Adrenal gland (tissue), 9 donors: ENCODE measurements at regions not wholly inside any gene's neighbourhood (a gene's known extent, or its start where the extent isn't known, plus 50 kb on each side); places are given as distances from the start of the nearest gene placed in this dataset.

Experiments used
- DNase-seq, 7 donors: peaks; one replicate each; pipeline ENCODE4 v3.0.0-alpha.2; 2019 to 2020
- H3K27ac ChIP-seq, 5 donors: fragments of 200-600 bp; sonication (generic) in 4 of 5; 1 replicate in 3 of 5; 2 replicates in 2 of 5; pipeline versions ENCODE4 v1.5.1 to v1.8.0; 2016 to 2020; ENCODE audit warnings: mild to moderate bottlenecking in 1 of 5
- H3K27me3 ChIP-seq: fragments of 200-600 bp; 2 replicates; pipeline ENCODE4 v1.8.0; 2021
- H3K36me3 ChIP-seq, 2 donors: fragments of 200-600 bp; replicated peaks in 1 of 2; 1 replicate in 1 of 2; 2 replicates in 1 of 2; pipeline versions ENCODE4 v1.5.1 to v1.8.0; 2018 to 2022
- H3K4me1 ChIP-seq, 2 donors: fragments of 200-600 bp; replicated peaks in 1 of 2; 1 replicate in 1 of 2; 2 replicates in 1 of 2; pipeline versions ENCODE4 v1.5.1 to v1.8.0; 2018 to 2021
- H3K4me3 ChIP-seq, 4 donors: fragments of 200-600 bp; sonication (generic) in 3 of 4; one replicate each; pipeline ENCODE4 v1.5.1; 2016 to 2018
- H3K9me3 ChIP-seq, 3 donors: fragments of 200-600 bp; sonication (generic) in 1 of 3; replicated peaks in 1 of 3; 1 replicate in 2 of 3; 2 replicates in 1 of 3; pipeline versions ENCODE4 v1.5.1 to v1.8.0; 2016 to 2021
- CTCF ChIP-seq, 6 experiments: fragments of 450-650 bp in 4 of 6; fragments of 200-600 bp in 2 of 6; sonication (generic) in 1 of 6; IDR thresholded peaks; 1 replicate in 5 of 6; 2 replicates in 1 of 6; pipeline versions ENCODE4 v1.5.1 to v1.8.0; 2016 to 2021; ENCODE audit warnings: antibody characterized with exemption in 6 of 6, mild to moderate bottlenecking in 2 of 6, moderate library complexity in 1 of 6
- POLR2A ChIP-seq, 2 donors: fragments of 450-650 bp; IDR thresholded peaks; one replicate each; pipeline ENCODE4 v1.6.1; 2017; ENCODE audit warnings: antibody characterized with exemption in 2 of 2, mild to moderate bottlenecking in 2 of 2, moderate library complexity in 1 of 2
- WGBS, 4 donors: extraction: QIAGEN DNeasy Blood & Tissue Kit in 2 of 4; methylation state at CpG; one replicate each; pipeline versions ENCODE4 v1.1.5 to v1.1.7; 2013 to 2017; 5-methylcytosine and 5-hydroxymethylcytosine counted together
- intact Hi-C, 2 donors: fragments of 100-400 bp; cut with DNase I; formaldehyde crosslinking; loops; one replicate each; pipeline versions ENCODE4 v1.14.1 to v1.15.0; 2022 to 2023
- donor health status: healthy with polysubstance abuse.
- donor health status: Bipolar disorder and iron deficiency.
- donor health status: DM: yes; HTN: yes; CAD: no.
- donor health status: DM: no; HTN: no; CAD: no.
- donor health status: DM: no; HTN: no; CAD: no.

- H3K4me3 ChIP-seq: no peak overlapping the region
- DNase-seq: no peak
- no peaks in the 10 kb centered on the region for H3K4me1 ChIP-seq
- no peaks in the 10 kb centered on the region for H3K36me3 ChIP-seq
- WGBS, 4 donors: 86 to 93% (median 89%) methylated on average over 2 of the region's 2 CpGs
- no peaks in the 10 kb centered on the region for H3K9me3 ChIP-seq
- intact Hi-C loops: no loop called here
- TF ChIP-seq CTCF (IDR thresholded peaks at IDR 0.05) (no peak), POLR2A (IDR thresholded peaks at IDR 0.05) (no peak)
- H3K27ac ChIP-seq: no peak overlapping the region
- no peaks in the 10 kb centered on the region for H3K27me3 ChIP-seq
These were observed 99.8 kb upstream of the PLCL2 start for GRCh38 chr3:16784973-16785372.

- WGBS, 4 donors: 86 to 94% (median 89%) methylated on average over 1 of the region's 1 CpG
- DNase-seq: no peak
- no peak overlapping the region for H3K27ac ChIP-seq
- no peaks in the 10 kb centered on the region for H3K36me3 ChIP-seq
- intact Hi-C loops: no loop called here
- H3K27me3 ChIP-seq: no peaks in the 10 kb centered on the region
- no peaks in the 10 kb centered on the region for H3K9me3 ChIP-seq
- no peak for TF ChIP-seq CTCF (IDR thresholded peaks at IDR 0.05)
- no peak for TF ChIP-seq POLR2A (IDR thresholded peaks at IDR 0.05)
- H3K4me1 ChIP-seq: peaks cover 0 to 4% of the 10 kb centered on the region in 2 donors
- no peak overlapping the region for H3K4me3 ChIP-seq
These were observed 99.3 kb upstream of the PLCL2 start for GRCh38 chr3:16785465-16785864.

- intact Hi-C loops: no loop called here
- Histone ChIP-seq H3K9me3 (no peaks in the 10 kb centered on the region), H3K27me3 (no peaks in the 10 kb centered on the region), H3K36me3 (no peaks in the 10 kb centered on the region), H3K4me3 (no peak overlapping the region), H3K4me1 (peaks cover 0 to 8% of the 10 kb centered on the region in 2 donors), H3K27ac (no peak overlapping the region)
- DNase-seq: peak in 1 of 7 donors; percentile 22
- WGBS, 4 donors: 78 to 90% (median 87%) methylated on average over 6 of the region's 6 CpGs
- TF ChIP-seq POLR2A (IDR thresholded peaks at IDR 0.05) (no peak), CTCF (IDR thresholded peaks at IDR 0.05) (no peak)
These were observed 96.2 kb upstream of the PLCL2 start for GRCh38 chr3:16788440-16789056.

- no peaks in the 10 kb centered on the region for H3K27me3 ChIP-seq
- intact Hi-C loops: no loop called here
- no peak overlapping the region for H3K4me3 ChIP-seq
- peaks cover 0 to 8% of the 10 kb centered on the region in 2 donors for H3K4me1 ChIP-seq
- H3K36me3 ChIP-seq: no peaks in the 10 kb centered on the region
- 78 to 96% (median 90%) methylated on average over 3 of the region's 3 CpGs for whole genome bisulfite sequencing, 4 donors
- TF ChIP-seq CTCF (IDR thresholded peaks at IDR 0.05): no peak
- TF ChIP-seq POLR2A (IDR thresholded peaks at IDR 0.05): no peak
- H3K27ac ChIP-seq: no peak overlapping the region
- no peaks in the 10 kb centered on the region for H3K9me3 ChIP-seq
- no peak for DNase-seq
These were observed 95.2 kb upstream of the PLCL2 start for GRCh38 chr3:16789344-16790120.
